A549 (cell line): ENCODE measurements at regions not wholly inside any gene's neighbourhood (a gene's known extent, or its start where the extent isn't known, plus 50 kb on each side); places are given as distances from the start of the nearest gene placed in this dataset.

Source experiments
- CEBPB ChIP-seq, 2 experiments: fragments of >200 bp in 1 of 2; sonication (Bioruptor Twin) in 1 of 2; formaldehyde crosslinking in 1 of 2; IDR thresholded peaks; 2 replicates each; pipeline ENCODE4 v1.6.1; 2012 to 2016
- JUN ChIP-seq, 2 experiments: fragments of >200 bp; sonication (Bioruptor Twin); formaldehyde crosslinking; IDR thresholded peaks; 2 replicates in 1 of 2; 3 replicates in 1 of 2; pipeline ENCODE4 v1.6.1; 2016 to 2017
- JUNB ChIP-seq: fragments of >200 bp; sonication (Bioruptor Twin); formaldehyde crosslinking; IDR thresholded peaks from 2 replicates; pipeline ENCODE4 v1.6.1; 2016
- POLR2A ChIP-seq: IDR thresholded peaks from 2 replicates; pipeline ENCODE4 v1.6.1; 2012; ENCODE audit warnings: mild to moderate bottlenecking, low read length
- RFX5 ChIP-seq: fragments of 450-650 bp; IDR thresholded peaks from 2 replicates; pipeline ENCODE4 v1.7.1; 2014; ENCODE audit warnings: antibody characterized with exemption, mild to moderate bottlenecking, moderate library complexity
- TF ChIP-seq, protein P1 (sequence below): fragments of >200 bp; sonication (Bioruptor Twin); formaldehyde crosslinking; IDR thresholded peaks from 3 replicates; pipeline ENCODE4 v1.5.1; 2016
- TF ChIP-seq, protein P2 (sequence below): IDR thresholded peaks from 2 replicates; pipeline ENCODE4 v1.6.1; 2012
- TF ChIP-seq, protein P3 (sequence below): fragments of 200-600 bp; sonication (generic); IDR thresholded peaks from 2 replicates; pipeline ENCODE4 v1.6.1; 2016; ENCODE audit warnings: antibody characterized with exemption, mild to moderate bottlenecking, moderate library complexity

DNA sequence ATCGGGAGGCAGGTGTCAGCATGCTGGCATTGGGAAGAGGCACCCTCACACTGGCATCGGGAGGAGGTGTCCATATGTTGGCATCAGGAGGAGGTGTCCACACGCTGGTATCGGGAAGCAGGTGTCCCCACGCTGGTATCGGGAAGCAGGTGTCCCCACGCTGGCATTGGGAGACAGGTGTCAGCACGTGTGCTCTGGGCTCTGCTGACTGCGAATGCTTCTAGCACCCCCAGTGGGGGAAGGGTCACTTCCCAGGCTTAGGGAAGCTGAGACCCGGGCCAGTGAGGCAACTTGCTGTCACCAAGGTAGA lies 92.5 kb upstream of the IKZF1 start:
- no peak for TF ChIP-seq POLR2A
- TF ChIP-seq, protein P1, sequence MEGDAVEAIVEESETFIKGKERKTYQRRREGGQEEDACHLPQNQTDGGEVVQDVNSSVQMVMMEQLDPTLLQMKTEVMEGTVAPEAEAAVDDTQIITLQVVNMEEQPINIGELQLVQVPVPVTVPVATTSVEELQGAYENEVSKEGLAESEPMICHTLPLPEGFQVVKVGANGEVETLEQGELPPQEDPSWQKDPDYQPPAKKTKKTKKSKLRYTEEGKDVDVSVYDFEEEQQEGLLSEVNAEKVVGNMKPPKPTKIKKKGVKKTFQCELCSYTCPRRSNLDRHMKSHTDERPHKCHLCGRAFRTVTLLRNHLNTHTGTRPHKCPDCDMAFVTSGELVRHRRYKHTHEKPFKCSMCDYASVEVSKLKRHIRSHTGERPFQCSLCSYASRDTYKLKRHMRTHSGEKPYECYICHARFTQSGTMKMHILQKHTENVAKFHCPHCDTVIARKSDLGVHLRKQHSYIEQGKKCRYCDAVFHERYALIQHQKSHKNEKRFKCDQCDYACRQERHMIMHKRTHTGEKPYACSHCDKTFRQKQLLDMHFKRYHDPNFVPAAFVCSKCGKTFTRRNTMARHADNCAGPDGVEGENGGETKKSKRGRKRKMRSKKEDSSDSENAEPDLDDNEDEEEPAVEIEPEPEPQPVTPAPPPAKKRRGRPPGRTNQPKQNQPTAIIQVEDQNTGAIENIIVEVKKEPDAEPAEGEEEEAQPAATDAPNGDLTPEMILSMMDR: no peak
- TF ChIP-seq JUN (IDR thresholded peaks at IDR 0.05): no peak
- TF ChIP-seq, protein P2, sequence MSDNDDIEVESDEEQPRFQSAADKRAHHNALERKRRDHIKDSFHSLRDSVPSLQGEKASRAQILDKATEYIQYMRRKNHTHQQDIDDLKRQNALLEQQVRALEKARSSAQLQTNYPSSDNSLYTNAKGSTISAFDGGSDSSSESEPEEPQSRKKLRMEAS: no peak
- TF ChIP-seq, protein P3, sequence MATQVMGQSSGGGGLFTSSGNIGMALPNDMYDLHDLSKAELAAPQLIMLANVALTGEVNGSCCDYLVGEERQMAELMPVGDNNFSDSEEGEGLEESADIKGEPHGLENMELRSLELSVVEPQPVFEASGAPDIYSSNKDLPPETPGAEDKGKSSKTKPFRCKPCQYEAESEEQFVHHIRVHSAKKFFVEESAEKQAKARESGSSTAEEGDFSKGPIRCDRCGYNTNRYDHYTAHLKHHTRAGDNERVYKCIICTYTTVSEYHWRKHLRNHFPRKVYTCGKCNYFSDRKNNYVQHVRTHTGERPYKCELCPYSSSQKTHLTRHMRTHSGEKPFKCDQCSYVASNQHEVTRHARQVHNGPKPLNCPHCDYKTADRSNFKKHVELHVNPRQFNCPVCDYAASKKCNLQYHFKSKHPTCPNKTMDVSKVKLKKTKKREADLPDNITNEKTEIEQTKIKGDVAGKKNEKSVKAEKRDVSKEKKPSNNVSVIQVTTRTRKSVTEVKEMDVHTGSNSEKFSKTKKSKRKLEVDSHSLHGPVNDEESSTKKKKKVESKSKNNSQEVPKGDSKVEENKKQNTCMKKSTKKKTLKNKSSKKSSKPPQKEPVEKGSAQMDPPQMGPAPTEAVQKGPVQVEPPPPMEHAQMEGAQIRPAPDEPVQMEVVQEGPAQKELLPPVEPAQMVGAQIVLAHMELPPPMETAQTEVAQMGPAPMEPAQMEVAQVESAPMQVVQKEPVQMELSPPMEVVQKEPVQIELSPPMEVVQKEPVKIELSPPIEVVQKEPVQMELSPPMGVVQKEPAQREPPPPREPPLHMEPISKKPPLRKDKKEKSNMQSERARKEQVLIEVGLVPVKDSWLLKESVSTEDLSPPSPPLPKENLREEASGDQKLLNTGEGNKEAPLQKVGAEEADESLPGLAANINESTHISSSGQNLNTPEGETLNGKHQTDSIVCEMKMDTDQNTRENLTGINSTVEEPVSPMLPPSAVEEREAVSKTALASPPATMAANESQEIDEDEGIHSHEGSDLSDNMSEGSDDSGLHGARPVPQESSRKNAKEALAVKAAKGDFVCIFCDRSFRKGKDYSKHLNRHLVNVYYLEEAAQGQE: no peak
- no peak for TF ChIP-seq RFX5
- TF ChIP-seq JUNB: no peak
- no peak for TF ChIP-seq CEBPB (IDR thresholded peaks at IDR 0.05)
